Activated T-helper 17 cell treated with anti-CD3 and anti-CD28 coated beads, Interleukin-2, amount 50 U/mL, for 72 hours (primary cell): ENCODE measurements at regions not wholly inside any gene's neighbourhood (a gene's known extent, or its start where the extent isn't known, plus 50 kb on each side); places are given as distances from the start of the nearest gene placed in this dataset.

Experiments used
- ATAC-seq: fragments of 150-1000 bp; cut with Tn5 transposase; replicated peaks from 2 replicates; pipeline ENCODE4 v1.10.0; 2021; ENCODE audit warnings: mild to moderate bottlenecking, moderate library complexity
- H3K27ac Mint-ChIP-seq: one replicate; pipeline ENCODE4 v1.8.0; 2022; ENCODE audit warnings: mixed read lengths
- H3K27me3 Mint-ChIP-seq: one replicate; pipeline ENCODE4 v1.8.0; 2022; ENCODE audit warnings: mixed read lengths
- H3K36me3 Mint-ChIP-seq: one replicate; pipeline ENCODE4 v1.8.0; 2022; ENCODE audit warnings: low read depth, mild to moderate bottlenecking, mixed read lengths
- H3K4me1 Mint-ChIP-seq: one replicate; pipeline ENCODE4 v1.8.0; 2022; ENCODE audit warnings: mixed read lengths
- H3K4me3 Mint-ChIP-seq: one replicate; pipeline ENCODE4 v1.8.0; 2022; ENCODE audit warnings: mild to moderate bottlenecking, mixed read lengths
- H3K9me3 Mint-ChIP-seq: one replicate; pipeline ENCODE4 v1.8.0; 2022; ENCODE audit warnings: mixed read lengths

DNA sequence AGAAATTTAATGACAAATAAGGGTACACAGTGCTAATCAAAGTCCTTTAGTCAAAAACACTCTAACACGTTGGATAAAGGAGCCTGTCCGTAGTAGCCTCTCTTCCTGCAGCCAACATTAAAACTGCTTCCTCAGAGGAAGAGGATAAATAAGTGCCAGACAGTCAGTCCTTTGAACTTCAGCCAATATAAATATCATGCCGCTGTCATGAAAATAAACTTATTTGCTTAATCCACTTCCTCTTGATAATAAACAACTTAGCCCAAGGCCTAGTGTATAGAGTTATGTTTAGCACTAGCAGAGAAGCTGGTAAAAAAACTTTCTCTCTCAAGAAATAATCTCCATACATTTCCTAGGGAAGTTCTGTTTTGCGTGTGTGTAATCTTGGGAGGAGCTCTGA lies 196.7 kb downstream of the HS3ST1 start:
- peaks cover 3% of the 10 kb centered on the region for H3K9me3 Mint-ChIP-seq
- H3K4me1 Mint-ChIP-seq: no peaks in the 10 kb centered on the region
- H3K27me3 Mint-ChIP-seq: no peaks in the 10 kb centered on the region
- no peak overlapping the region for H3K27ac Mint-ChIP-seq
- no peak overlapping the region for H3K4me3 Mint-ChIP-seq
- no peak for ATAC-seq
- H3K36me3 Mint-ChIP-seq: no peaks in the 10 kb centered on the region

DNA sequence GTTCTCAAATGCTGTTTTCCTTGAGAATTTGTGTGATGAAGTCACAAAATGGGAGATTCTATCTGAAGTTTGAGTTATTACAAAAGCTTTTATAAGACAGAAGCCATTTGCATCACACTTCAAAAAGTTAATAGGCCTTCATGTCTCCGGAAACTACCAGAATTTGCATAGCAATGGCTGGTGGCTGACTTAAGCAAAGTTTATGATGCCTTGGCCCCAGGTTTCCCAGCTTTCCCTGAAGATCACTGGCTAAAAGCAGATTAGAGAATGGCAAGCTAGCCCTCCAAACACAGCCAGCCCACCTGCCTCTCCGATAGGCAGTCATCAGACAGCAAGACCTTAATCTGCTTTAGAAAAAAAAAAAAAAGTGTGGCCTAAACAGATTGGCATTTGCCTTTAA lies 197.8 kb downstream of the HS3ST1 start:
- no peak for ATAC-seq
- Mint-ChIP-seq H3K4me1 (no peaks in the 10 kb centered on the region), H3K27me3 (peaks cover 2% of the 10 kb centered on the region), H3K9me3 (peaks cover 3% of the 10 kb centered on the region), H3K4me3 (no peak overlapping the region), H3K27ac (no peak overlapping the region), H3K36me3 (no peaks in the 10 kb centered on the region)

DNA sequence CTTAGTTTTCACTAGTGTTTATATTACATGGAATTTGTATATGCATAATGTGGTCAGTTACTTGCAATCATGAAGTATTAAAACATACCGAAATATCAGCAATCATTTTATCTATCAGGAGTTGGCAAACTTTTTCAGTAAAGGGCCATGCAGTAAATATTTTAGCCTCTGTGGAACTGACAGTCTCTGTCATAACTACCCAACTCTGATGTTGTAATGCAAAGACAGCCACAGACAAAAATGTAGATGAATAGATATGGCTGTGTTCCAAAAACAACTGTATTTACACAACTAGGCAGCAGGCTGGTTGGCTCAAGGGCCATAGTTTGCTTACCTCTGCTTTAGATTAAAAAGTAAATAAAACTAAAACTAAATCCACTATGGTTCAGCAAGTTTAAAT lies 200.2 kb downstream of the HS3ST1 start:
- Mint-ChIP-seq H3K4me1 (no peaks in the 10 kb centered on the region), H3K4me3 (no peak overlapping the region), H3K9me3 (no peaks in the 10 kb centered on the region), H3K36me3 (no peaks in the 10 kb centered on the region), H3K27ac (no peak overlapping the region), H3K27me3 (peaks cover 7% of the 10 kb centered on the region)
- no peak for ATAC-seq

DNA sequence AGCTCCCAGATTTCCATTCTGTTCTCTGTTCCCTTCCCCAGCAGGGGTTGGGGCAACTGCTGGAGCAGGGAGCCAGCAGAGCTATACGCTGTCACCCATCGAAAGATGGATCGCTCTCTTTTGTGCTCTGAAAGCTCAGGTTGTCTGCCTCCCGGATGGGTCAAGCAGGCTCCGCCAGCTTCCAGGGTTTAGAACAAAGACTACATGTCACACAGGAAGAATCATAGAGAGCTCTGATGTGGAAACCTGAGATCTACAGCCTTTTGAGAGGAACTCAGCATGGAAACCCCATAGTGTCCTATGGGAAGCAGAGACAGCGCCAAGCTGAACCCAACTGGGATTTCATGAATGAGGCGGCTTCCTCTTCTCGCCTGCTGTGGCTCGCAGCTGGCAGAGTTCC lies 205.4 kb downstream of the HS3ST1 start:
- Mint-ChIP-seq H3K4me1 (no peaks in the 10 kb centered on the region), H3K9me3 (no peaks in the 10 kb centered on the region), H3K36me3 (no peaks in the 10 kb centered on the region), H3K27ac (no peak overlapping the region), H3K4me3 (no peak overlapping the region), H3K27me3 (peaks cover 7% of the 10 kb centered on the region)
- no peak for ATAC-seq

DNA sequence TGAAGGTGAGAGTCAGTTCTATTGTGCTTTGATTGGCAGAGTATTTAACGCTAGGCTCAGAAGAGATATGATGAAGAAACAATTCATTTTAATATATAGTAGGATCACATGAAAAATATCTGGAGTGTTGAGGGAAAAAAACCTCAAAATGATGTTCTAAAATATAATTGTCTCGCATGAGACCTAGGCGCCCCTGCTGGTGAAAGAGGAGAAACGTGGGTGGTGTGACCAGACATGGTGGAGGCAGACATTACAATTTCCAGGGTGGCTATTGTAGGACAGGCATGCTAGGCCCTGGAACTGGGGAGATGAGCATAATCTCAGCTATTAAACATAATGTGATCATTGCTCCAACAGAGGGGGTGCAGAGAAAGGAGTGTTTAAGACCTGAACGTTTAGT lies 210.0 kb downstream of the HS3ST1 start:
- ATAC-seq: no peak
- H3K9me3 Mint-ChIP-seq: no peaks in the 10 kb centered on the region
- no peak overlapping the region for H3K27ac Mint-ChIP-seq
- H3K4me1 Mint-ChIP-seq: no peaks in the 10 kb centered on the region
- no peaks in the 10 kb centered on the region for H3K27me3 Mint-ChIP-seq
- no peaks in the 10 kb centered on the region for H3K36me3 Mint-ChIP-seq
- H3K4me3 Mint-ChIP-seq: no peak overlapping the region

DNA sequence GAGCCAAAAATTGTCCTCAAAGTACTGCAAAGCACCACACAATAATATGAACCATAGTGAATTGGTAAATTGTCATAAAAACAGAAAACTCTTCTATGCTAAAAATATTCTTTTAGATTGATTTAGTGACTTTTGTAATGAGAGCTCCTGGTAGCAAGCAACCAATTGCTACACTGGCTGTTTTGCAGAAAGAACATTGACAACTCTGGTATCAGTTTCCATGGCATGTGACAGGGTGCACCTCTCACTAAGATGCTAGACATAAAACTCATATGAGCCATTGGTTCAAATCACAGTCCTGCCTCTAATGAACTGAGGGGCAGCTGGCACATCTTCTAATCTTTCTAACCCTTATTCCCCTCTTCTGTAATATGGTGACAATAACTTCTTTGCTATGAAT lies 212.2 kb downstream of the HS3ST1 start:
- no peak overlapping the region for H3K4me3 Mint-ChIP-seq
- no peaks in the 10 kb centered on the region for H3K4me1 Mint-ChIP-seq
- H3K36me3 Mint-ChIP-seq: no peaks in the 10 kb centered on the region
- no peak overlapping the region for H3K27ac Mint-ChIP-seq
- H3K9me3 Mint-ChIP-seq: no peaks in the 10 kb centered on the region
- no peaks in the 10 kb centered on the region for H3K27me3 Mint-ChIP-seq
- ATAC-seq: no peak

DNA sequence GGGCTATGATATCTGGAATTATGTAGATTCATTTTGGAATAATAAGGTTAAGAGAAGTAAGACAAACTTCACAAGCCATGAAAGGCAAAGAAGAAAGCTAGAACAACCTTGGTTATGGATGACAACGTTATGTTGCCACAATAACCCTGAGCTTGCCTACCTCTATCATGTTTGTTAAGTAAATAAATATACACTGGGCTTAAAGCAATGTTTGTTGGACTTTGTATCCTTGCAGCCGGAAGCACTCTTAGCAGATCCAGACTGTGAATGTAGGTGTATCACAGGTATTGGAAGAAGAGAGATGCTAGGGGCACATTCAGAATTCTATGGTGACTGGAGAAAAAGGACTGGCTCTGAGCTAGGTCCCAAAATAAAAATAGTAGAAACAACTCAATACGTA lies 214.4 kb downstream of the HS3ST1 start:
- Mint-ChIP-seq H3K27ac (no peak overlapping the region), H3K27me3 (no peaks in the 10 kb centered on the region), H3K36me3 (no peaks in the 10 kb centered on the region), H3K4me1 (no peaks in the 10 kb centered on the region), H3K4me3 (no peak overlapping the region), H3K9me3 (no peaks in the 10 kb centered on the region)
- ATAC-seq: no peak

DNA sequence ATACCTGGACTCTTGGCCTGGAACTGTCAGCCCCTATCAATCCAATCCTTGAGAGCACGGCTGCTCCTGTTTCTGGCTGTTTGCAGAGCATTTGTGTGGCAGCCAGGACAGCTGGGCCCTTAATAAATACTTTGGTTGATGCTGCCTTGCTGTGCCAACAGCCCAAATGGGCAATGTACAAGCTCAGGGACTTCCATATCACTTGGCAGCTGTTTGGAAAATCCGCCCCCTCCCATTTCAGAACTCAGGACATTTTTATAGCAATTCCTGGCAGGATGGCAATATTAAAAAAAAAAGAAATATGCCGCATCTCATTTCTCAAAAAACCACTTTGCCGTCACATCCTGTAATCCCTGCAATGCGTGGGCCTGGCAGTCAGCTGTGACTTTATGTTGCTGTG lies 218.9 kb downstream of the HS3ST1 start:
- no peak overlapping the region for H3K27ac Mint-ChIP-seq
- no peaks in the 10 kb centered on the region for H3K36me3 Mint-ChIP-seq
- peaks cover 11% of the 10 kb centered on the region for H3K9me3 Mint-ChIP-seq
- no peak for ATAC-seq
- peaks cover 4% of the 10 kb centered on the region for H3K27me3 Mint-ChIP-seq
- H3K4me3 Mint-ChIP-seq: no peak overlapping the region
- no peaks in the 10 kb centered on the region for H3K4me1 Mint-ChIP-seq

DNA sequence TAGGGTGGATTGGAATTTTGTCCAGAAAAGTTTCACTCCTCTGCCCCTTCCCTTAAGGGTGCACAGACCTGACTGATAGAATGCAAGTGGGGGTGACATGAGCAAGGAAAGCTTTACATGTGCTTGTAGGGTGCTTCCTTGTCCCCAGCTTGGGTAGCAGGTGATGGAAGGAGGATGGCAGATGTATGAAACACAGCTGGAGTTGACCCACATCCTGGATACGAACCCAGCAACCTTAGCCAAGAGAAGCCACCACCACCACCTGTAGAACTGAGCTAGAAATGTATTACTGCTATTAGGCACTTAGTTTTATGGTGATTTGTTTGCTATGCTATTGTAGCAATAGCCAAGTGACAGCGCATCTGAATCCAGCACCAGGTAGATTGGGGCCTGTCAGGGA lies 227.4 kb downstream of the HS3ST1 start:
- Mint-ChIP-seq H3K27me3 (peaks cover 4% of the 10 kb centered on the region), H3K9me3 (peaks cover 4% of the 10 kb centered on the region), H3K4me1 (no peaks in the 10 kb centered on the region), H3K27ac (no peak overlapping the region), H3K36me3 (no peaks in the 10 kb centered on the region), H3K4me3 (no peak overlapping the region)
- no peak for ATAC-seq

DNA sequence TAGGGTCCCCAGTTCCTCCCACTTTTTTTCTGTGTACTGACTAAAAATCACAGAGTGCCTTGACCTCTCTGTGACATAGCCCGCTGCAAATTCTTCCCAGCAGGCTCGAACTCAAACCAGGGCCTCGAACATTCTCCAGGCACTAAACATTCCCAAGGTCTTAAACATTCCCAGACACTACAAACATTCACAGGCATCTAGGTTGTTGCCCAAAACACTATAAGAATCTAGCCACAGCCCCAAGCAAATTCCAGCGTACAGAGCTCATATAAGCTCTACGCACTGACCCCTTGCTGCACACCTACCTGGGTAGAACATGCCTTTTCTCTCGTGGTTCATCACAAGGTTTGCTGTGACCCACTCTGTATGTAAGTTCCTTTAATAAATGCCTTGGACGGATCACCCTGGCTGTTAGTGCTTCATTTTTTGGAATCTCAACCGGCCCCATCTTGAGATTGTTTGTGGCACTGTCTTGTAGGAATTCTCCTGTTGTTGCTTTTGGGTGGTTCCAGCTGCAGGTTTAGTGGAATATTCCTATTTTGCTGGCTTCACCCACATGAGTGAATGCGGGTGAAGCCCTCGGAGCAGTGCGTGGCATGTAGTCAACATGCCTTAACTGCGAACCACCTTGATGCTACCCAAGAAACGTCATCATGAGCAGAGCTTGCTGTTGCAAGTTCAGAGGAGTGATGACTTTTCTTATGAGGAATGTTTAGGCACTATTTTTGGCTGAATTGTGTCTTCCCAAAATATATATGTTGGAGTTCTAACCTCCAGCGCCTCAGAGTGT lies 230.0 kb downstream of the HS3ST1 start:
- Mint-ChIP-seq H3K36me3 (no peaks in the 10 kb centered on the region), H3K27ac (no peak overlapping the region), H3K9me3 (peaks cover 4% of the 10 kb centered on the region), H3K4me1 (no peaks in the 10 kb centered on the region), H3K27me3 (peaks cover 4% of the 10 kb centered on the region), H3K4me3 (no peak overlapping the region)
- ATAC-seq: no peak

DNA sequence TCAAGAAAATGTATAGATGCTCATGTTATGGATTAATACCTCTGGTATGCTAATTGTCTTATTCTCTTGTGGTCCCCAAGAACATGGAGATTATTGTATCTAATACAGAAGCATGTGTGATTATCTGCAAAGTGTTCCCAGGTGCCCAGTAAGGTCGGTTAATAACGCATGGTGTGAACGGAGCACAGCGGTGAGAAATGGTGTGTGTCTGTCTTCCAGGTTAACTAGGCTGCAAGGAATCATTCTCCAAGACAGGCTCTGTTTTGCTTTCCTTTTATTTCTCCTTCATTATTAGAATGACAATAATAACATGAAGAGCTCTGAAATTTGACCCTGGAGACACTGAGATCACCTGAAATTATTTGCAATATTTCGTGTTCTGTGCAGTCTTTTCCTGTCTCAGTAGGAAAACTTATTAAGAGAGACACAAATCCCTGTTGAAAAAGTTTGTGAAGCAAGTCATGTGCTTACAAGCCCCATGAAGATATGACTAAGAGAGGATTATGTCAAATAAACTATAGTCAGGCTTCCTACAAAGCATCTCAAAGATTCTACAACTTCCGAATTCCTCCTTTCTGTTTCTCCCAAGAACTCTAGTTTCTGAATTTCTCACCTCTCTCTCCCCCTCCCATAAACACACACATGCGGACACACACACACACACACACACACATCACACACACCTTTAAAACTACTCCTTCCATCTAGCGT lies 230.9 kb downstream of the HS3ST1 start:
- ATAC-seq: no peak
- Mint-ChIP-seq H3K36me3 (no peaks in the 10 kb centered on the region), H3K4me1 (no peaks in the 10 kb centered on the region), H3K9me3 (no peaks in the 10 kb centered on the region), H3K4me3 (no peak overlapping the region), H3K27me3 (peaks cover under 1% of the 10 kb centered on the region), H3K27ac (no peak overlapping the region)

DNA sequence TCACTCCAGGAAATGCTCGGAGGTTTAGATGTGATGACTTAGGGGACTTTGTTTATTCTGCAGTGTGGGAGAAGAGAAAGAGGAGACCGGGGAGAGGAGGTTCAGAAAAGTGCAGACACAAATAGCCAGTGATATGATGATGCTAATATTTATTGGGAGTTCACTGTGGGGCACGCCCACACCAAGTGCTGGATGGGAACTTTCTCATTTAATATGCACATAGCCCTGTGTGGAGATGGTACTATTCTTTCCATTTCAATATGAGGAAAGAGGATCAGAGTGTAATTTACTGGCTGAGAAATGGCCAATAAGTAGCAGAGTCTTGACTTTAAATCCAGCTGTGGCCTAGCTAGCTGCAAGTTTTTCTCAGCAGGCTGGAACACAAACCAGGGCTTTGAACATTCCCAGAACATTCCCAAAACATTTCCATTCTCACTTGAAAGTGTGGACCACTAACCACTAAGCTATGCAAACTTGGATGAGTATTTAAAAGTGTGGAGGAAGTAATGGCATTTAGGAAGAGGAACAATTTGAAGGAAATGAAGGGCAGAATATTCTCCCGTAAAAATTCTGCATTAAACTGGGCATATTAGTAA lies 231.7 kb downstream of the HS3ST1 start:
- ATAC-seq: no peak
- Mint-ChIP-seq H3K27me3 (peaks cover 5% of the 10 kb centered on the region), H3K36me3 (no peaks in the 10 kb centered on the region), H3K27ac (no peak overlapping the region), H3K4me3 (no peak overlapping the region), H3K9me3 (no peaks in the 10 kb centered on the region), H3K4me1 (no peaks in the 10 kb centered on the region)

DNA sequence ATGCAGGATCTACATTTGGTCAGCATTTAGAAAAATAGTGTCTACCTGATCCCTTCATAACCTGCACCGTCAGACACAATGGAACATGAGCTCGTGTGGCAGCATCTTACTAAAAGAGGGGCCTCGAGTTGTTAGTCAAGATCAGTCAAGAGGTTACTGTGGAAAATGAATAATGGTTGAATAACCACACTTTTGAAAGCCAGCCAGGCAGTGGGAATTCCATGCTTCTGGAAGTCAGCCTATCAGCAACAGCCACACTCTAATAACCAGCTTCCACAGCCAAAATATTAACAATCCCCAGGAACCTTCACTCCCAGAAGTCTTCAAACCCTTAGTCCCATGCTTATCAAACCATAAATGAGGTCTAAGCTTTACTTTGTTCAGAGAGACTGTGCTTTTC lies 234.3 kb downstream of the HS3ST1 start:
- Mint-ChIP-seq H3K27me3 (peaks cover 6% of the 10 kb centered on the region), H3K4me3 (no peak overlapping the region), H3K27ac (no peak overlapping the region), H3K9me3 (peaks cover 4% of the 10 kb centered on the region), H3K36me3 (no peaks in the 10 kb centered on the region), H3K4me1 (no peaks in the 10 kb centered on the region)
- no peak for ATAC-seq

DNA sequence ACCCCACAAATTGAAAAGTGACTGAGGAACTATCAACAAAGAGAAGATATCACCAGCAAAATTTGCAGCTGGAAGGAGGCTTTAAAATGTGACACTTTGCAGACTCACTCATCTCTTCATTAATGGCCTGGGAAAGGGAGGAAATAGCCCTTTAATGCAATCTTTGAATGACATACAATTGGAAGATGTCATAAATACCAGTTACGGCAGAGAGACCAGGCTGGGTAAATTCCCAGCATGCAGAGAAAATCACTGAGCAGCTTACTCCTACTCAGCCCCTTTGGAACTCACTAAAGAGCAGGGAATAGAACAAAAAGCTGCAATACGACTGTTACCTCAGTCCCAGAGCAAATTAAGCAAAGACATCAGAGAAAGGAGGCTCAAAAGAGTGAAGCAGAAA lies 238.9 kb downstream of the HS3ST1 start:
- Mint-ChIP-seq H3K4me3 (no peak overlapping the region), H3K27ac (no peak overlapping the region), H3K27me3 (peaks cover 6% of the 10 kb centered on the region), H3K4me1 (no peaks in the 10 kb centered on the region), H3K9me3 (peaks cover 4% of the 10 kb centered on the region), H3K36me3 (no peaks in the 10 kb centered on the region)
- ATAC-seq: no peak

DNA sequence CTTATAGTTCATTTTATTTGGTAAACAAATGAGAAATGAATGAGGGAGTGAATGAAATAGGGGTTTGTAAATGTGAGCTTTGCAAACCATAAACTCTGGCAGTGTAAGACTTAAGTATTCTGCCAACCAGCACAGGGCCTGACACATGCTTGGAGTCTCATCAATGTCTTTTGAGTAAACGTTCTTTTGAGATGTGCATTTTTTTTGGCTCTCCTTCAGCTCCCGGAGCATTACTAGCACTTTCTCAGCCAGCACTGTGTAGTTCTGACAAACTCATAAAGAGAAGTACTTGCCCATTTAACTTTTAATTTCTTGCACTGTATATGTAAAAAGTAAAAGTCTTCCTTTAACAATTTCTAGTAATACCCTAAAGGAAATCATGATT lies 245.3 kb downstream of the HS3ST1 start:
- ATAC-seq: no peak
- Mint-ChIP-seq H3K9me3 (no peaks in the 10 kb centered on the region), H3K27me3 (peaks cover 4% of the 10 kb centered on the region), H3K27ac (no peak overlapping the region), H3K36me3 (no peaks in the 10 kb centered on the region), H3K4me1 (no peaks in the 10 kb centered on the region), H3K4me3 (no peak overlapping the region)
